GM21381 (cell line): ENCODE measurements at regions not wholly inside any gene's neighbourhood (a gene's known extent, or its start where the extent isn't known, plus 50 kb on each side); places are given as distances from the start of the nearest gene placed in this dataset.

ENCODE experiments used
- ATAC-seq: cut with Tn5 transposase; IDR thresholded peaks from one replicate; pipeline ENCODE4 v1.9.1; 2021; ENCODE audit warnings: mild to moderate bottlenecking, moderate library complexity; ENCODE audit not compliant: unreplicated experiment

- ATAC-seq, result no peak
Observed at GRCh38 chr22:48276994-48277867, 1514.8 kb downstream of the TBC1D22A start.

DNA sequence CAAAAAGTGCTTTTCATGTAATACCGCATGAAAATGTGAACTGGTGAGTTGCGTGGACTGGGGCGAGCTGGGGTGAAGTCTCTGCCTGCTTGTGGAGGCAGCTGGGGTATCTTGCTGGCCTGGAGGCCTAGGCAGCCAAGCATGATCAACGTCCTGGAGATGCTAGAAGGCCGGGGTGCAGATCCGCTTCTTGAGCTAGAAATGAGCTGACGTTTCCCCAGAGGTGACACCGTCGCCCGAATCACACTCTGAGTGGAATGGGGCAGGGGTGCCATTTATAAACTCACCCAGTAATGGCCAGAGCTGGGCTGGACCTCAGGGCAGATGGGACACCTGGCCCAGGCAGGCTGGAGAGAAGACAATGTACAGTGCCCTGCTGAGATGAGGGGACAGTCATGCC is 1513.0 kb downstream of the TBC1D22A start:
- ATAC-seq, result no peak

DNA sequence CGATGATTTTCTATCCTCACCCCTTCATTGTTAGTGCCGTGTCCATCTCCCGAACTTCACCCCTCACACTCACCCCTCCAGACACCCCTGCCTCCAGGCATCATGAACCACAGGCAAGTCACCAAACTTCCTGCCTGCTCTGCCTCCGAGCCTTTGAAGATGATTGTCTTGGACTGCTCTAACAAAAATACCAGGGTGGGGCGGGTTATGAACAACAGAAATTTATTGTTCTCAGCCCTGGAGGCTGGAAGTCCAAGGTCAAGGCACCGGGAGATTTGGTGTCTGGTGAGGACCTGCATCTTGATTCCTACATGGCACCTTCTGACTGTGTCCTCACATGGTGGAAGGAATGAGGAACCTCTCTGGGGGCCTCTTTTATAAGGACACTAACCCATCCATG is 1508.3 kb downstream of the TBC1D22A start:
- no peak for ATAC-seq

GRCh38 chr22:48268771-48269552 is 1506.5 kb downstream of the TBC1D22A start:
- no peak for ATAC-seq

- no peak for ATAC-seq
Observed at GRCh38 chr22:48268293-48268692, 1505.8 kb downstream of the TBC1D22A start.

- ATAC-seq, result no peak
Observed at GRCh38 chr22:48267681-48268080, 1505.2 kb downstream of the TBC1D22A start.

GRCh38 chr22:48265000-48265625 is 1502.7 kb downstream of the TBC1D22A start:
- no peak for ATAC-seq

DNA sequence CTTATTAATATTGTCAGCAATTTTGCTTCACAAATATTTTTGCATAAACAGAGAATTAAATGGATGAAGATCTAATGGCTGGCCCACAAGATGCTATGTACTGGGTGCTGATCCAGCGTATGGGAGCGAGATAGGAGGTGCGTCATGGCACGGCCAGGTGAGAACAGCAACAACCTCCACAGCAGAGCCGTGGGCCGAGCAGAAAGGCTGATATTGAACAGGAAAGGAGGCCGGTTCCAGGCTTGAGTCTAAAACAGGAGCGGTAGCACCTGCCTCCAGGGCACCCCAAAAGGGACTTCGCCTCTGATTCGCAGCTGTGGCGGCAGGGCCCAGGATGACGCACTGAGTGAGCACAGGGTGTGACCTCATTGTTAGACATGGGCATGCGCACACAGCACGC is 1502.1 kb downstream of the TBC1D22A start:
- no peak for ATAC-seq

DNA sequence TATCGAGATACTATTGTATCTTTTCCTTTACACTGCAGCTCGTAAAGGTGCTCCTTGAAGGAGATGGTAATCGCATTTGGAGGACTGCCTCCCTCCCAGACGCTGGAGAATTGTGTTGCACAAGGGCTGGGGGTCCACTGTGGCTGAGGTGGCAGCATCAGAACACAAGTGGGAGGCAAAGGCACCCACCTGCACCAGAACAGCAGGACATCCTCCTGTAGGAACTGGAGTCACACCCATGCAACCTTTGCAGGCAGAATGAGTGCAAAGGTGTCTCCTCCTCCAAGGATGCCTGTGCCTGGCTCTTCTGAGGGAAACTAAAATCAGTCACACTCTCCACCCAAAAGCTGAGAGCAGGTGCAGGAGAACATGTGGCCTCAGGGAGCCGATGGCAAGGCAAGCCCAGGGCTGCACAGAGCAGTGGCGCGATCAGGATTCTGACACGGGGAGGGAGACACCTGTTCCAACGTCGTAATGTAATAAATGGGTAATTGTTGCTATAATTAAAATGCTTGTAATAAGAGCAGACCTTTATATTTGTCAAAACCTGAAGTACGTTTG is 1501.4 kb downstream of the TBC1D22A start:
- ATAC-seq, result no peak

DNA sequence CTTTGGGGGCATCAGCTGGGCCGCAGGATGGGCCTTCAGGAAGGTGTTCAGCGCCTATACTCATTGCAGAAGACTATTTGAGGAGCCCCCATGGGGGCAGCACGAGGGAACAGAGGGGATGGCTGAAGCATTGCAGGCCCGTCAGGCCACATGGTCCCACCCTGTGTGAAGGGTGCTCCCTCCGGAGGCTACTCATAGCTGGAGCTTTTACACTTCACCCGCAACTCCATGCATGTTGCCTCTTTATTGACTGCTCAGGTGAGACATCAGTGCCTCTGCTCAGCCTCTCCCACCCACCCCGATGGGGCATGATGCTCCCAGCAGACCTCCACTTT is 1500.9 kb downstream of the TBC1D22A start:
- no peak for ATAC-seq

DNA sequence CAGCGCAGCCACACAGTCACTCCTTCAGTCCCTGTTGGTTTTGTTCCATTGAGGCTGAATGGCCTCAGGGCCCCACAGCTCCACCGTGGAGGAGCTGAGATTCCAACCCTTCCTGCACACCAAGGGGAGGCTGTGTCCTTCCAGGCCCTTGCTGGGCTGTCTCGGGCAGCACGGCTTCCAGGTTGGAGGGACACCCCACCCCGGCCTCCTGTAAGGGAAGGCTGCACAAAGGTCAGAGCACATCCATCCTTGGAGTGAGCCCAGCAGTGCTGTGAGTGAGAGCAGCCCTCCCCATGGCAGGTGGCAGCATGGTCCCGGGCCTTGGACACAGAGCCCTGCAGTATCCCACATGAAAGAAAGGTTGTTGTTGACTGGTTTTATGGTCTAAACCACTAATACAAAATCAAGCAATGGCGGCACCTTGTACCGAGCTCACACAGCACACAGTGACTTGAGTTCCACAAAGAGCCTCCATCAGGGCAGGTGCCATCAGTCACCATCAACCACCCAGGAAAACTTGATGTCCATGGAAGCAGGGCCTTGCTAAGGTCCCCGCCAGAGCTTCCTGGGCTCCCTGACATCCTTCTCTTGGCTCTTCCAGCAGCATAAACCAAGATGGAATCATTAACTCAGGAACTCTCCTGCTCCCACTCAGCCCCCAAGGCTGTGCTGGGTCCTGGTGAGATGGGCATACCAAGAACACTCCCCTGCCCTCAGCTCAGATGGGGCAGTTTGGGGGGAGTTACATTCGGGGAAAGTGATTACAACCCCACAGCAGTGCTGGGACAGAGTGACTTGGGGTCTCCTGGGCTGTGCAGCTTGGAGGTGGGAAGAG is 1500.4 kb downstream of the TBC1D22A start:
- ATAC-seq, result no peak

- no peak for ATAC-seq
Observed at GRCh38 chr22:48261706-48262105, 1499.3 kb downstream of the TBC1D22A start.

DNA sequence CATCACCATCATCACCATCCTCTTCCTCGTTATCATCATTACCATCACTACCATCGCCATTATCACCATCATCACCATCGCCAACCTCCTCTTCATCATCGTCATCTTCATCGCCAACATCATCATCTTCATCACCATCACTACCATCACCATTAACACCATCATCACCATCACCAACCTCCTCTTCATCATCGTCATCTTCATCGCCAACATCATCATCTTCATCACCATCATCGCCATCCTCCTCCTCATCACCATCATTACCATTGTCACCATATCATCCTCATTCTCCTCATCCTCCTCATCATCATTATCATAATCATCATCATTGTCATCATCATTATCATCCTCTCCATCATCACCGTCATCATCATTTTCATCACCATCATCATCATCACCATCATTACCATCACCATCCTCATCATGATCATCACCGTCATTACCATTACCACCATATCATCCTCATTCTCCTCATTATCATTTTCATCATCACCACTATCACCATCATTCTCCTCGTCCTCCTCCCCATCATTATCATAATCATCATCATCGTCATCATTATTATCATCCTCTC is 1498.7 kb downstream of the TBC1D22A start:
- ATAC-seq, result no peak

DNA sequence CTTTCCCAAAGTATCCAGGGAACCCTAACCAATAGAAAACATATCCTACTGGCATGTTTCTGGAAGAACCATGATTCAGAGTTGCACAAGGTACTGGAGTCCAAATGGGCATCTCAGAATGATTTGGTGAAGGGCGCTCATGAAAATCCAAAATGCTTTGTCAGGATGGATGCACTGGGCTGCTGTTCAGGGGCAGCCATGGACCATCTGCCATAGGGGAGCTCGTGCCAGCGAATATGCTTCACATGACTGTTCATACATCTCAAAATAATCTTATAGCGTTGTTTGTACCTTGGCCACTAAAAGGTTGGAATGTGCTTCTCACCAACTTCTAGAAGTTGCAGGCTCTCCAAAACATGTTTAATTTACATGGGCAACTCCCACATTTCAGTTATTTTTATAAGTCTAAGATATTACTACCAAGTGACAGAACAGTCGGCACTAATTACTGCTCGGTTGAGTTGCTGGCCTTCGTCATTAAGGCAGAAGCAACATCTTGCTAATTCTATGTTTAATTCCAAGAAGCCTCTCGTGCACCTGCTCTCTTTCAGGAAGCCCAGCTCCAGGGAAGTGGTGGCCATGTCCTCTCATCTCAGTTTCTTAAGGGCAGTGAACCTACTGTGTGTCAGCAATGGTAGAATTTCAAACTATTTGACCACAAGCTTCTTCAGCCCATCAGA is 1497.7 kb downstream of the TBC1D22A start:
- no peak for ATAC-seq

DNA sequence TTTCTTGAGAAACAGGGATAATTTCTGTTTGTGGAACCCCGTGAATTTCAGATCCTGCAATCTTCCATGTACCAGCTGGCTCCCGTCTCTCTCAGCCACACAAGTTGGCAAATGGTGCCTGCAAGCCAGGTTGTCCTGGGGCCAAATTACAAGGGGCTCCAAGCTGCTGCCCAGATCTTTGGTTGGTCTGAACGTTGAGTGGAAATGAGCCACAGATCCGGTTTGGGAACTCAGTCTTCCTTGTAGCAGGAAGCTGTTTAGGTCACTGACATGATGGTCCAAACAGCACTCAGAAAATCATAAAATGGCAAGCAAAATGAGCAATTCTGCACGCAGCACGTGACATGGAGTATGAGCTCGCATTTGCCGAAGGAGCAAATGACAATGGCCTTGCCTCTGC is 1496.4 kb downstream of the TBC1D22A start:
- no peak for ATAC-seq

DNA sequence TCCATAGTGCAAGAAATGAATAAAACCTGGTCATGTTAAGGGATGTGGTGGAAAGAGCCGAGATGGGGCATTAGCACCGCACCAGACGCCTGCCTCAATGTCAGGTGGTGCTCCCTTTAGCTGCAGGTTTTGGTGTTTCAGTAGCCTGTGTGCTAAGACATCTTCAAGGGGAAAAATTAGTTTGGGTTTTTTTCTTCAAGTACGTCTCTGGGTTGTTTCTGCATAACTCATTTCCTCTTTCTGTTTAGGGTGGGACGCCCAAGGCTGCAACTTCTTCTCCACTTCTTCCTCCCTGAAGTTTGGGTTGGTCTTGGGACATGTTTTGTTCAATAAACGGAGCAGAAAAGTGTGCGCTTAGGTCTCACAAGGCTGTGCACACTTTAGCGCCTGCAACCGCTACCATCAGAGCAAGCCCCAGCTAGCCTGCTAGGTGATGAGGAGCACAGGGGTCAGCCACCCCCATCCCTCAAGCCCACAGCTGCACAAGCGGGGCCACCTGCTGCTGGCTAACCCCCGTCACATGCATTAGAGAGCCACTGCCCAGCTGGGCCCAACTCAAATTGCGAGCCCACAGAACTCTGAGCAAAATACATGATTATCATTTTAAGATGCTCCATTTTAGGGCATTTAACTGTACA is 1495.7 kb downstream of the TBC1D22A start:
- no peak for ATAC-seq

- no peak for ATAC-seq
Observed at GRCh38 chr22:48257685-48258055, 1495.2 kb downstream of the TBC1D22A start.

DNA sequence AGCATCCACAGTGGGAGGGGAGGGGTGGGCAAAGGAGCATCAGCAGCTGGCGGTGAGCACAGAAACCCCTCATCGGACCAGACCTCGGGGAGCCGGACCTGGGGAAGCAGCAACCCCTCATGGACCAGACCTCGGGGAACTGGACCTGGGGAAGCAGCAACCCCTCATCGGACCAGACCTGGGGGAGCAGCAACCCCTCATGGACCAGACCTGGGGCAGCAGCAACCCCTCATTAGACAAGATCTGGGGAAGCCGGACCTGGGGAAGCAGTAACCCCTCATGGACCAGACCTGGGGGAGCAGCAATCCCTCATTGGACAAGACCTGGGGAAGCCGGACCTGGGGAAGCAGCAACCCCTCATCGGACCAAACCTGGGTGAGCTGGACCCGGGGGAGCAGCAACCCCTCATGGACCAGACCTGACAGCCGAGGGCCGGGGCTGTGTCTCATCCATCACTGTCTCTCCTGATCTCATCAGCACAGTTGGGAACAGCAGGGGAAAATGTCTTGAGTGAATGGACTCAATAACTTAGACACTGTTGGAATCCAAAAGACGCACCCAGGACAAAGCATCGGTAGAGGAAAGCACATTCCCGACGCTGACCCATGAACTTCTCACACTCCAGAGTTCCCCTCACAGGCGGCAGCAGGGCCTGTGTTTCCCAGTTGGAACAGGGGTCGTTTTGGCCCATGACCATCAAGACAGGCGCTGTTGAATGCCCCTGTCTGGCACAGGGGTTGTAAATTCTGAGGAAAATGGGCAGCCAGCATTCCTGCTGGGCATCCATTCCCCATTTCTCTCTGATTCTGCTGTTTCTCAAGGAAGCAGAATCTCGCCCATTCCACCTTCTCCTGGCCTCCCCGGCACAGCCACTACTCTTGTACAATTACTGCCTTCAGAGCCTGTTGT is 1494.6 kb downstream of the TBC1D22A start:
- no peak for ATAC-seq
